Fibroblast of lung (primary cell): ENCODE measurements at regions not wholly inside any gene's neighbourhood (a gene's known extent, or its start where the extent isn't known, plus 50 kb on each side); places are given as distances from the start of the nearest gene placed in this dataset.
A peak's percentile ranks its signal among the peaks of the same experiment; 100 is the strongest.

Experiments
- DNase-seq, 2 donors: peaks; one replicate each; pipeline versions ENCODE4 v3.0.0 to v3.0.0-alpha.2; 2010; ENCODE audit warnings: low read depth in 2 of 2
- H2AFZ ChIP-seq: 2 replicates; pipeline ENCODE4 v1.5.1; 2012; ENCODE audit warnings: low read length, control low read depth, inconsistent platforms
- H3K27ac ChIP-seq: 2 replicates; pipeline ENCODE4 v1.5.1; 2011; ENCODE audit warnings: low read length, control low read depth; ENCODE audit not compliant: insufficient read depth
- H3K27me3 ChIP-seq: 2 replicates; pipeline ENCODE4 v1.5.1; 2011; ENCODE audit warnings: mild to moderate bottlenecking, low read length; ENCODE audit not compliant: control insufficient read depth, insufficient read depth
- H3K36me3 ChIP-seq: 2 replicates; pipeline ENCODE4 v1.5.1; 2011; ENCODE audit warnings: low read length; ENCODE audit not compliant: control insufficient read depth, insufficient read depth
- H3K4me1 ChIP-seq: 2 replicates; pipeline ENCODE4 v1.5.1; 2011; ENCODE audit warnings: low read length; ENCODE audit not compliant: control insufficient read depth, insufficient read depth; ENCODE audit errors: extremely low read depth
- H3K4me2 ChIP-seq: 2 replicates; pipeline ENCODE4 v1.5.1; 2011; ENCODE audit warnings: low read length, control low read depth; ENCODE audit not compliant: insufficient read depth; ENCODE audit errors: extremely low read depth
- H3K4me3 ChIP-seq, 4 experiments: fragments of 200-600 bp in 1 of 4; sonication (generic) in 1 of 4; replicated peaks in 1 of 4; 2 replicates each; pipeline ENCODE4 v1.5.1; 2011 to 2016; ENCODE audit warnings: low read length in 4 of 4, low read depth in 3 of 4, mild to moderate bottlenecking in 3 of 4, control low read depth in 2 of 4, inconsistent platforms in 1 of 4, mixed read lengths in 1 of 4; ENCODE audit not compliant: insufficient read depth in 1 of 4; ENCODE audit errors: control extremely low read depth in 1 of 4
- H3K79me2 ChIP-seq: 2 replicates; pipeline ENCODE4 v1.5.1; 2012; ENCODE audit warnings: mild to moderate bottlenecking, low read length, inconsistent platforms; ENCODE audit not compliant: control insufficient read depth, insufficient read depth
- H3K9ac ChIP-seq: 2 replicates; pipeline ENCODE4 v1.5.1; 2011; ENCODE audit warnings: mild to moderate bottlenecking, low read length, control low read depth; ENCODE audit not compliant: insufficient read depth
- H3K9me3 ChIP-seq: 2 replicates; pipeline ENCODE4 v1.5.1; 2012; ENCODE audit warnings: low read depth, low read length; ENCODE audit not compliant: control insufficient read depth, insufficient read depth
- H4K20me1 ChIP-seq: 2 replicates; pipeline ENCODE4 v1.5.1; 2011; ENCODE audit warnings: low read length; ENCODE audit not compliant: control insufficient read depth, insufficient read depth; ENCODE audit errors: extremely low read depth
- CTCF ChIP-seq, 2 donors: IDR thresholded peaks in 1 of 2; conservative IDR thresholded peaks in 1 of 2; 1 replicate in 1 of 2; 2 replicates in 1 of 2; pipeline ENCODE4 v1.5.1; 2011 to 2012; ENCODE audit warnings: low read length in 2 of 2, control low read depth in 1 of 2, inconsistent platforms in 1 of 2, low read depth in 1 of 2, mild to moderate bottlenecking in 1 of 2
- EZH2 ChIP-seq: IDR thresholded peaks from 2 replicates; pipeline ENCODE4 v1.5.1; 2012; ENCODE audit warnings: low read length, control low read depth, mild to moderate bottlenecking; ENCODE audit errors: missing control alignments

GRCh38 chr12:87922736-87923135 lies 106.5 kb downstream of the C12orf50 start:
- H3K4me2 ChIP-seq, result no peak overlapping the region
- no peaks in the 10 kb centered on the region for H3K9me3 ChIP-seq
- H3K9ac ChIP-seq, result no peak overlapping the region
- H3K4me3 ChIP-seq, result no peak overlapping the region
- no peaks in the 10 kb centered on the region for H3K79me2 ChIP-seq
- H2AFZ ChIP-seq, result no peak overlapping the region
- H3K27me3 ChIP-seq, result no peaks in the 10 kb centered on the region
- H3K27ac ChIP-seq, result no peak overlapping the region
- peak in 1 of 2 donors; percentile 9 for DNase-seq
- H4K20me1 ChIP-seq, result no peaks in the 10 kb centered on the region
- TF ChIP-seq EZH2 (no peak), CTCF (conservative IDR thresholded peaks at IDR 0.05 in 1 of 2, IDR thresholded peaks at IDR 0.05 in 1 of 2; ENCODE audit: low read depth in 1 of 2, low read length in 2 of 2) (no peak)
- H3K36me3 ChIP-seq, result no peaks in the 10 kb centered on the region
- no peaks in the 10 kb centered on the region for H3K4me1 ChIP-seq

DNA sequence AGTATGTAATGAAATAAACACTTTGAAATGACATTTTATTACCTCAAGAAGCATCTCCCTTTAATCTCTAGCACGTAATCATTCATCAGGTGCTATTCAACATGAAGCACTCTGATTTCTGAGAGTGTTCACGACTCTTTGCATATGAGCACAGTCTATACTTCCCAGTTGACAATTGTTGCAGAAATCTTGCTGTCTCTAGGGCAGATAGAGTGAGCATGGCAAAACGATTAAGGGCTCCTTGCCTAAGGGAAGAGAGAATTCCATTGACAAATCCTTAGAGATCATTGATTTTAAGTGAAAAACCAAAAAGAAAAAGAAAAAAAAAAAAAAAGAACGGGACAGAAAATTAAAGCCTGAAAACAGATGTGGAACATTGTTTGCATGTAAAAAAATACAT lies 107.6 kb downstream of the C12orf50 start:
- TF ChIP-seq EZH2, result no peak
- no peak for TF ChIP-seq CTCF (conservative IDR thresholded peaks at IDR 0.05 in 1 of 2, IDR thresholded peaks at IDR 0.05 in 1 of 2; ENCODE audit: low read depth in 1 of 2, low read length in 2 of 2)
- no peaks in the 10 kb centered on the region for H3K9me3 ChIP-seq
- H4K20me1 ChIP-seq, result no peaks in the 10 kb centered on the region
- H3K27ac ChIP-seq, result no peak overlapping the region
- no peaks in the 10 kb centered on the region for H3K36me3 ChIP-seq
- no peak overlapping the region for H3K4me3 ChIP-seq
- H3K79me2 ChIP-seq, result no peaks in the 10 kb centered on the region
- H3K9ac ChIP-seq, result no peak overlapping the region
- no peaks in the 10 kb centered on the region for H3K4me1 ChIP-seq
- no peak for DNase-seq
- H3K27me3 ChIP-seq, result no peaks in the 10 kb centered on the region
- no peak overlapping the region for H3K4me2 ChIP-seq
- no peak overlapping the region for H2AFZ ChIP-seq

DNA sequence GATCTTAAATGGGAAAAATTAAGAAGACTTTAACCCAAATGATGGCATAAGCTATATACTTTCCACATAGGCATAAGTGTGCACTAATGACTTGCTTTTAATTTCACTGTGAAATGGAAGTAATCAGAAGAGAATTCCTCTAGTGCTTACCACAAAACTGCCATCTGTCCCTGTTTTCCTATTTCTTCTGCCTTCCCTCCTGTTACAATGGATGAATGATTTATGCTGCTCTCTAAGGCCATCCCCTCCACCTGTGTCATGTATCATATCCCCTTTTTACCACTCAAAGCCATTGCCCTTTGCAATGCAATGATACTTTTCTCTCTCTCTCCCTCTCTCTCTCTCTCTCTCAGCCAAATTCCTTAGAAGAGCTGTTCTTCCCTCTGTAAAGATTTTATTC lies 109.1 kb downstream of the C12orf50 start:
- H4K20me1 ChIP-seq, result no peaks in the 10 kb centered on the region
- no peak for TF ChIP-seq EZH2
- no peak for TF ChIP-seq CTCF (conservative IDR thresholded peaks at IDR 0.05 in 1 of 2, IDR thresholded peaks at IDR 0.05 in 1 of 2; ENCODE audit: low read depth in 1 of 2, low read length in 2 of 2)
- H3K4me2 ChIP-seq, result no peak overlapping the region
- no peaks in the 10 kb centered on the region for H3K9me3 ChIP-seq
- H3K27me3 ChIP-seq, result no peaks in the 10 kb centered on the region
- no peak overlapping the region for H3K9ac ChIP-seq
- no peak overlapping the region for H3K27ac ChIP-seq
- no peak overlapping the region for H3K4me3 ChIP-seq
- no peaks in the 10 kb centered on the region for H3K36me3 ChIP-seq
- no peaks in the 10 kb centered on the region for H3K4me1 ChIP-seq
- no peak for DNase-seq
- no peaks in the 10 kb centered on the region for H3K79me2 ChIP-seq
- no peak overlapping the region for H2AFZ ChIP-seq
